ENCODE measurements at regions not wholly inside any gene's neighbourhood (a gene's known extent, or its start where the extent isn't known, plus 50 kb on each side); places are given as distances from the start of the nearest gene placed in this dataset.

DNA sequence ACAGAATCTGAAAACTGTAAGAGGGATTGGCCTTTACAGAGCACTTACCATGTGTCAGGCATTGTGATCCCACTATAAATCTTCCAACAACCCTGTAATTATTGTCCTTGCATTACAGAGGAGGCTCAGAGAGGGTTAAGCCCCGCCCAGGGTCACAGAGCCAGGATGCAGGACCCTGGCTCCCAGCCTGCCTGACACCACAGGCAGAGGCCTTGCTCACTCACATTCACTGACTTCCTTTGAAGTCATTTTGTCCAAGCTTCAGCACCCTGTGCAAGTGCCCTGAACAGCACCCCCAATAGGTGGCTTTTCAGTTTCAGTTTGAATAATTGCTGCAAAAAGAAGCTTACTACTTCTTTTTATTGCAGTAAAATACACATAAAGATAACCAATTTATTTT is 256.8 kb upstream of the NFIA start:
- WGBS, 2 donors, result 59 to 82% methylated on average over 1 of the region's 1 CpG
- peaks cover 0 to 22% (median 0%) of the 10 kb centered on the region in 4 donors for H3K4me1 ChIP-seq
- H3K36me3 ChIP-seq, result no peaks in the 10 kb centered on the region
- TF ChIP-seq, protein P1, sequence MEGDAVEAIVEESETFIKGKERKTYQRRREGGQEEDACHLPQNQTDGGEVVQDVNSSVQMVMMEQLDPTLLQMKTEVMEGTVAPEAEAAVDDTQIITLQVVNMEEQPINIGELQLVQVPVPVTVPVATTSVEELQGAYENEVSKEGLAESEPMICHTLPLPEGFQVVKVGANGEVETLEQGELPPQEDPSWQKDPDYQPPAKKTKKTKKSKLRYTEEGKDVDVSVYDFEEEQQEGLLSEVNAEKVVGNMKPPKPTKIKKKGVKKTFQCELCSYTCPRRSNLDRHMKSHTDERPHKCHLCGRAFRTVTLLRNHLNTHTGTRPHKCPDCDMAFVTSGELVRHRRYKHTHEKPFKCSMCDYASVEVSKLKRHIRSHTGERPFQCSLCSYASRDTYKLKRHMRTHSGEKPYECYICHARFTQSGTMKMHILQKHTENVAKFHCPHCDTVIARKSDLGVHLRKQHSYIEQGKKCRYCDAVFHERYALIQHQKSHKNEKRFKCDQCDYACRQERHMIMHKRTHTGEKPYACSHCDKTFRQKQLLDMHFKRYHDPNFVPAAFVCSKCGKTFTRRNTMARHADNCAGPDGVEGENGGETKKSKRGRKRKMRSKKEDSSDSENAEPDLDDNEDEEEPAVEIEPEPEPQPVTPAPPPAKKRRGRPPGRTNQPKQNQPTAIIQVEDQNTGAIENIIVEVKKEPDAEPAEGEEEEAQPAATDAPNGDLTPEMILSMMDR (IDR thresholded peaks at IDR 0.05), result no peak
- TF ChIP-seq POLR2A (IDR thresholded peaks at IDR 0.05), result no peak
- no peak for TF ChIP-seq EP300 (IDR thresholded peaks at IDR 0.05)
- peaks cover 0 to 7% (median 0%) of the 10 kb centered on the region in 4 donors for H3K9me3 ChIP-seq
- H3K27ac ChIP-seq, result peak overlapping the region in 2 of 4 donors; percentile 48 to 74
- H3K4me3 ChIP-seq, result no peak overlapping the region
- H3K27me3 ChIP-seq, result no peaks in the 10 kb centered on the region
- DNase-seq (ENCODE audit: low spot score in 2 of 2), result no peak

- no peak overlapping the region for H3K4me3 ChIP-seq
- no peak for DNase-seq (ENCODE audit: low spot score in 2 of 2)
- TF ChIP-seq EP300 (IDR thresholded peaks at IDR 0.05), result no peak
- WGBS, 2 donors, result 41 to 51% methylated on average over 1 of the region's 1 CpG
- peak overlapping the region in 1 of 4 donors; percentile 37 for H3K27ac ChIP-seq
- no peaks in the 10 kb centered on the region for H3K36me3 ChIP-seq
- peaks cover 0 to 25% (median 0%) of the 10 kb centered on the region in 4 donors for H3K4me1 ChIP-seq
- peaks cover 0 to 7% (median 0%) of the 10 kb centered on the region in 4 donors for H3K9me3 ChIP-seq
- no peaks in the 10 kb centered on the region for H3K27me3 ChIP-seq
These were observed 259.2 kb upstream of the NFIA start for GRCh38 chr1:60823151-60823550.

DNA sequence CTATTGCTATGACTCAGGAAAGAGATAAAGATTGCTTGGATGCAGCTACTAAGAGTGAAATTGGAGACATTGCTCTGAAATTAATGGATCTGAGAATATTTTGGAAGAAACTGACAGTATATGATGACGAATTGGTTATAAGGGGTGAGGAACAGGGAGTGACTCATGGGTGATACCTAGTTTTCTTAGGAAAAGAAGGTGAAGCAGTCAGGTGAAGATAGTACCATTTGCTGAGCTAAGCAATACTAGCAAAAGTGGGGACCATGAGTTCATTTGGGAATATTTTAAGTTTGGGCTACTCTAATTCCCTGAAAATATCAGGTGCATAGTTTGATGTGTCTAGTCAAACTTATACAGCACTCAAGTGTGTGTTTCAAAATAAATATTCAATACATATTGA is 260.1 kb upstream of the NFIA start:
- 89 to 97% methylated on average over 1 of the region's 1 CpG for WGBS, 2 donors
- H3K27me3 ChIP-seq, result no peaks in the 10 kb centered on the region
- no peak for DNase-seq (ENCODE audit: low spot score in 2 of 2)
- H3K4me3 ChIP-seq, result no peak overlapping the region
- no peak overlapping the region for H3K27ac ChIP-seq
- TF ChIP-seq, protein P1 (IDR thresholded peaks at IDR 0.05), result no peak
- TF ChIP-seq POLR2A (IDR thresholded peaks at IDR 0.05), result no peak
- TF ChIP-seq EP300 (IDR thresholded peaks at IDR 0.05), result no peak
- no peaks in the 10 kb centered on the region for H3K36me3 ChIP-seq
- H3K4me1 ChIP-seq, result peaks cover 0 to 27% (median 0%) of the 10 kb centered on the region in 4 donors
- peaks cover 0 to 7% (median 0%) of the 10 kb centered on the region in 4 donors for H3K9me3 ChIP-seq

DNA sequence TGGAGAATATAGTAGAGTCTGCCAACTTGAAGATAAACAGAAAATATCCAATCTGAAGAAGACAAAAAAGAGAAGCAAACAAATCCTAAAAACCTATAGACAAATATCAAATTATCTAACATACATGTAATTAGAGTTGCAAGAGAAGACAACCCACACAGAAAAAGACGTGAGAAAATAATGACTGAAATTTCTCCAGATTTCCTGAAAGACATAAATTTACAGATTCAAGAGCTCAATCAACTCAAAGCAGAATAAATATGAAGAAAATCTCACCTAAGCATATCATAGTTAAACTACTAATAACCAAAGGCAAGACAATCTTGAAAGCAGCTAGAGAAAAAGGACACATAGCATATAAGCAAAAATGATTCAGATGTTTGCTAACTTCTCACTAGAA is 261.2 kb upstream of the NFIA start:
- WGBS, 2 donors, result 94% methylated on average over 1 of the region's 1 CpG
- no peak for DNase-seq (ENCODE audit: low spot score in 2 of 2)
- no peak overlapping the region for H3K4me3 ChIP-seq

DNA sequence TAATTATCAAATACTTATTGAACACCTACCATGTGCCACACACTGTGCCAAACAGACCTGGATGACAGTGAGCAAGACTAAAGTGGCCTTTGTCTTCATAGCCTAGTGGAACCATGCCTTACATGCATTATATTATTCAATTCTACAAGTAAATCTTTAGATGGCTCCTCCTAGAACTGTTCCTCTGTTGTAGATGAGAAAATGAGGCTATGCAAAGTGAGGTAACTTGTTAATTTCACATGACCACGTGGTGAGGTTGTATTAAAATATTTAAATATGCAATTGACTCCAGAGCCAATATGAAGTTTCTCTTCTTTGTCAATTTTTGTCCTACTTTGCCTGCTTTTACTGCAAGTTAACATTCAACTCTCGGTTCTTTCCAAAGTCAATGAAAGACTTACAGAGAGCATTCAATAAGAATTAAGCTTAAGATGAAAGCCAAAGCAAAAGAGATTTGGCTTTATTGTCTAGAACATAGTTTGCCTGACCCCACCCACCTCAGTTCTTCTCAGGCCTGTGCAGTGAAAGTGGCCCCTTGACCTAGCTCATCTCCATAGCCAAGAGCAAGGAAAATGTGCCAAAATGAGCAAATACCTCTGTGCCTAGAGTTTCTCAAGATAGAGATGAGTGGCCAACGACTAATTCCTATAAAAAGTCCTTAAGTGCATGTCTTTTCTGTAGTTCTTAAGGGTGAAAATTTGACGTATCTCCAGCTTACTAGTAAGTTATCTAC is 263.2 kb upstream of the NFIA start:
- Histone ChIP-seq H3K4me1 (peaks cover 0 to 22% (median 0%) of the 10 kb centered on the region in 4 donors), H3K9me3 (peaks cover 0 to 7% (median 0%) of the 10 kb centered on the region in 4 donors), H3K27ac (no peak overlapping the region), H3K4me3 (no peak overlapping the region), H3K36me3 (no peaks in the 10 kb centered on the region), H3K27me3 (no peaks in the 10 kb centered on the region)
- DNase-seq (ENCODE audit: low spot score in 2 of 2), result no peak
- TF ChIP-seq EP300 (IDR thresholded peaks at IDR 0.05) (no peak), POLR2A (IDR thresholded peaks at IDR 0.05) (no peak)
- TF ChIP-seq, protein P1 (IDR thresholded peaks at IDR 0.05), result no peak
- WGBS, 2 donors, result 52 to 58% methylated on average over 4 of the region's 4 CpGs

More for the DNA sequence above, 261.2 kb upstream of the NFIA start:
- peaks cover 0 to 7% (median 0%) of the 10 kb centered on the region in 4 donors for H3K9me3 ChIP-seq
- peaks cover 0 to 31% (median 0%) of the 10 kb centered on the region in 4 donors for H3K4me1 ChIP-seq
- H3K27ac ChIP-seq, result no peak overlapping the region
- no peaks in the 10 kb centered on the region for H3K36me3 ChIP-seq
- TF ChIP-seq, protein P1 (IDR thresholded peaks at IDR 0.05), result no peak
- TF ChIP-seq POLR2A (IDR thresholded peaks at IDR 0.05), result no peak
- TF ChIP-seq EP300 (IDR thresholded peaks at IDR 0.05), result no peak
- H3K27me3 ChIP-seq, result no peaks in the 10 kb centered on the region

Data from tibial nerve (tissue), 4 donors.